CD14-positive monocyte (primary cell): ENCODE measurements at regions not wholly inside any gene's neighbourhood (a gene's known extent, or its start where the extent isn't known, plus 50 kb on each side); places are given as distances from the start of the nearest gene placed in this dataset.

Source experiments
- DNase-seq, 3 donors: peaks; one replicate each; pipeline ENCODE4 v3.0.0-alpha.2; 2011 to 2022
- H2AFZ ChIP-seq: 2 replicates; pipeline ENCODE4 v1.6.0; 2012; ENCODE audit warnings: mild to moderate bottlenecking, low read depth, low read length, inconsistent platforms; ENCODE audit not compliant: insufficient read depth, poor library complexity, severe bottlenecking
- H3K27ac ChIP-seq, 2 donors: 1 replicate in 1 of 2; 2 replicates in 1 of 2; pipeline ENCODE4 v1.5.1; 2012 to 2013; ENCODE audit warnings: low read length in 2 of 2, control low read depth in 1 of 2, inconsistent platforms in 1 of 2, low read depth in 1 of 2, mild to moderate bottlenecking in 1 of 2
- H3K27me3 ChIP-seq, 2 donors: one replicate each; pipeline versions ENCODE4 v1.6.0 to v1.6.1; 2011 to 2013; ENCODE audit warnings: low read length in 2 of 2; ENCODE audit not compliant: control insufficient read depth in 2 of 2, insufficient read depth in 2 of 2
- H3K36me3 ChIP-seq, 2 donors: replicated peaks in 1 of 2; 1 replicate in 1 of 2; 2 replicates in 1 of 2; pipeline versions ENCODE4 v1.5.1 to v1.6.1; 2012 to 2013; ENCODE audit warnings: low read length in 2 of 2, control low read depth in 1 of 2, inconsistent platforms in 1 of 2, mild to moderate bottlenecking in 1 of 2; ENCODE audit not compliant: insufficient read depth in 2 of 2, control insufficient read depth in 1 of 2
- H3K4me1 ChIP-seq, 2 donors: 1 replicate in 1 of 2; 2 replicates in 1 of 2; pipeline versions ENCODE4 v1.5.1 to v1.6.1; 2012 to 2013; ENCODE audit warnings: low read length in 2 of 2, control low read depth in 1 of 2, inconsistent platforms in 1 of 2, mild to moderate bottlenecking in 1 of 2, moderate library complexity in 1 of 2; ENCODE audit not compliant: insufficient read depth in 2 of 2, control insufficient read depth in 1 of 2
- H3K4me2 ChIP-seq: replicated peaks from 2 replicates; pipeline ENCODE3; 2012; ENCODE audit warnings: low read length, moderate library complexity, mild to moderate bottlenecking; ENCODE audit not compliant: poor library complexity, severe bottlenecking; ENCODE audit errors: extremely low read depth
- H3K4me3 ChIP-seq, 3 experiments: fragments of 200-600 bp in 1 of 3; sonication (generic) in 1 of 3; replicated peaks in 1 of 3; 1 replicate in 2 of 3; 2 replicates in 1 of 3; pipeline ENCODE4 v1.5.1; 2011 to 2013; ENCODE audit warnings: low read length in 3 of 3, mild to moderate bottlenecking in 3 of 3, control low read depth in 2 of 3, low read depth in 2 of 3, inconsistent platforms in 1 of 3, moderate library complexity in 1 of 3
- H3K79me2 ChIP-seq: 2 replicates; pipeline ENCODE4 v1.6.0; 2012; ENCODE audit warnings: mild to moderate bottlenecking, control low read depth, inconsistent platforms, low read length, moderate library complexity; ENCODE audit not compliant: insufficient read depth
- H3K9ac ChIP-seq: 2 replicates; pipeline ENCODE4 v1.6.0; 2017; ENCODE audit warnings: low read length, mild to moderate bottlenecking; ENCODE audit not compliant: insufficient read depth, poor library complexity, severe bottlenecking
- H3K9me3 ChIP-seq, 2 donors: replicated peaks in 1 of 2; 1 replicate in 1 of 2; 2 replicates in 1 of 2; pipeline versions ENCODE4 v1.5.1 to v1.6.1; 2012 to 2013; ENCODE audit warnings: low read length in 2 of 2, control low read depth in 1 of 2; ENCODE audit not compliant: control insufficient read depth in 1 of 2, insufficient read depth in 1 of 2
- H4K20me1 ChIP-seq: 2 replicates; pipeline ENCODE4 v1.6.0; 2012; ENCODE audit warnings: mild to moderate bottlenecking, low read length, control low read depth, moderate library complexity; ENCODE audit not compliant: insufficient read depth
- H3K27ac Mint-ChIP-seq, 7 donors: one replicate each; pipeline ENCODE4 v1.8.0; 2020; ENCODE audit warnings: mild to moderate bottlenecking in 7 of 7, mixed read lengths in 7 of 7, moderate library complexity in 6 of 7, inconsistent platforms in 2 of 7
- H3K27me3 Mint-ChIP-seq, 3 donors: one replicate each; pipeline ENCODE4 v1.8.0; 2021 to 2022; ENCODE audit warnings: low read depth in 3 of 3, mild to moderate bottlenecking in 3 of 3, mixed read lengths in 3 of 3, moderate library complexity in 3 of 3, inconsistent platforms in 1 of 3
- H3K36me3 Mint-ChIP-seq, 2 donors: one replicate each; pipeline ENCODE4 v1.8.0; 2020; ENCODE audit warnings: mixed read lengths in 2 of 2, inconsistent platforms in 1 of 2, mild to moderate bottlenecking in 1 of 2
- H3K4me1 Mint-ChIP-seq: one replicate; pipeline ENCODE4 v1.8.0; 2020; ENCODE audit warnings: mild to moderate bottlenecking, mixed read lengths
- H3K4me3 Mint-ChIP-seq, 2 donors: one replicate each; pipeline ENCODE4 v1.8.0; 2020; ENCODE audit warnings: mild to moderate bottlenecking in 2 of 2, mixed read lengths in 2 of 2, moderate library complexity in 1 of 2
- H3K9me3 Mint-ChIP-seq, 7 donors: one replicate each; pipeline ENCODE4 v1.8.0; 2020 to 2022; ENCODE audit warnings: mixed read lengths in 7 of 7, mild to moderate bottlenecking in 6 of 7, moderate library complexity in 6 of 7, inconsistent platforms in 2 of 7
- CTCF ChIP-seq: fragments of 200-600 bp; IDR thresholded peaks from one replicate; pipeline ENCODE4 v1.8.0; 2022; ENCODE audit warnings: antibody characterized with exemption, mild to moderate bottlenecking
- WGBS: methylation state at CpG from one replicate; pipeline ENCODE4 v1.1.5; 2013; ENCODE audit warnings: missing lambda C conversion rate; ENCODE audit not compliant: insufficient coverage; 5-methylcytosine and 5-hydroxymethylcytosine counted together
- intact Hi-C, 2 donors: fragments of 100-400 bp; cut with micrococcal nuclease; formaldehyde crosslinking; loops; one replicate each; pipeline versions ENCODE4 v1.15.0 to v1.15.1; 2023

GRCh38 chr9:71403106-71403505 lies 281.7 kb upstream of the TRPM3 start:
- Mint-ChIP-seq H3K4me3 (no peak overlapping the region), H3K27ac (no peak overlapping the region), H3K4me1 (no peaks in the 10 kb centered on the region), H3K27me3 (peaks cover 0 to 3% (median 2%) of the 10 kb centered on the region in 3 donors), H3K9me3 (peaks cover 0 to 6% (median 1%) of the 10 kb centered on the region in 7 donors), H3K36me3 (no peaks in the 10 kb centered on the region)
- no peaks in the 10 kb centered on the region for H3K27me3 ChIP-seq
- no peak overlapping the region for H3K9ac ChIP-seq
- no peak overlapping the region for H2AFZ ChIP-seq
- no peak for DNase-seq
- no peaks in the 10 kb centered on the region for H3K36me3 ChIP-seq
- intact Hi-C loops: no loop called here
- H3K79me2 ChIP-seq: no peaks in the 10 kb centered on the region
- H3K27ac ChIP-seq: no peak overlapping the region
- H3K4me2 ChIP-seq: no peak overlapping the region
- H4K20me1 ChIP-seq: no peaks in the 10 kb centered on the region
- H3K4me3 ChIP-seq: no peak overlapping the region
- H3K9me3 ChIP-seq: peaks cover 0 to 8% of the 10 kb centered on the region in 2 donors
- 100% methylated on average over 1 of the region's 1 CpG for WGBS
- no peak for TF ChIP-seq CTCF
- H3K4me1 ChIP-seq: no peaks in the 10 kb centered on the region

GRCh38 chr9:71393005-71393404 lies 271.6 kb upstream of the TRPM3 start:
- Histone ChIP-seq H3K9me3 (no peaks in the 10 kb centered on the region), H2AFZ (no peak overlapping the region), H3K4me2 (no peak overlapping the region), H3K27ac (no peak overlapping the region), H3K4me1 (no peaks in the 10 kb centered on the region), H3K9ac (no peak overlapping the region), H3K79me2 (no peaks in the 10 kb centered on the region), H3K27me3 (no peaks in the 10 kb centered on the region), H3K4me3 (no peak overlapping the region), H4K20me1 (no peaks in the 10 kb centered on the region), H3K36me3 (no peaks in the 10 kb centered on the region)
- no peak for TF ChIP-seq CTCF
- Mint-ChIP-seq H3K9me3 (peaks cover 0 to 6% (median 0%) of the 10 kb centered on the region in 7 donors), H3K36me3 (no peaks in the 10 kb centered on the region), H3K4me3 (no peak overlapping the region), H3K27ac (no peak overlapping the region), H3K27me3 (no peaks in the 10 kb centered on the region), H3K4me1 (no peaks in the 10 kb centered on the region)
- intact Hi-C loops: no loop called here
- WGBS: 73% methylated on average over 2 of the region's 3 CpGs
- no peak for DNase-seq
